HG03103 (cell line): ENCODE measurements at regions not wholly inside any gene's neighbourhood (a gene's known extent, or its start where the extent isn't known, plus 50 kb on each side); places are given as distances from the start of the nearest gene placed in this dataset.
"Not testable (repeated sequence)": the region's sequence is repeated elsewhere in the genome, so short reads cannot be mapped to it uniquely, and the experiment has no call there.

Source experiments
- ATAC-seq: cut with Tn5 transposase; IDR thresholded peaks from one replicate; pipeline ENCODE4 v1.9.1; 2021; ENCODE audit warnings: low read depth; ENCODE audit not compliant: unreplicated experiment

DNA sequence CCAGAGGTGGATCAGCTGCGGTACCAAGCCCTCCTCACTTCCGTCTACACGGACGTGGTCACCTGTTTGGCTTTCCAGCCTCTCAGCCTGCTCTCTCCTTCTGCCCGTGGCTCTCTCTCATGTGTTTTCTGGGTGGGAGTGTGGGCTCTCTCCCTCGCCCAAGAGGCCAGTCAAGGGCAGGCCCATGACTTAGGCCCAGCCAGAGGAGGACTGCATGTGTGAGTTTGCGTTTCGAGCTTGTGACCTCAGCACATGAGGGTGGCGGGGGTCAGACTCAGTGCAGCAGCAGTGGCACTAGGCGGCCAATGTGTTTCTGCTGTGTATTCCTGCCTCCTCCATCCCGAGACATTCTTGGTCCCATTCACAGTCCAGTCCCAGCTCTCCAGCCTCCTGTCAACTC is 82.5 kb upstream of the SMIM23 start:
- no peak for ATAC-seq

DNA sequence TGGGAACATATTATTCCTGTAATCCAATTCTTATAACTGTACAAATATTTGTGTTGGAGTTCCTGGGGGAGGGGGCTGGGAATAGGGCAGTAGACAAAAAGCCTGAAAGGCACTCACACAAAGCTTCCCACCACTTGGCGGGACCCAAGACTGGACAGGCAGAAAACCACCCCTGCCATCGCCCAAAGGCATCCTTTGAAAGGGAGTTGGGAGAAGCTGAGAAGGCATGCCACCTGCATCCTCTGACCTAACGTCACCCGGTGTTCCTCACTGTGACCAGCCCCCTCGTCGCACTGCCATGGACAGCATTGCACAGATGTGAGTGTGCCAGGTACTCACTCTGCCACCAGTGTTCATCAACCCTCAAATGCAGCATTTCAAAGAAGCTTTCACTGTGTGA is 80.6 kb upstream of the SMIM23 start:
- no peak for ATAC-seq

DNA sequence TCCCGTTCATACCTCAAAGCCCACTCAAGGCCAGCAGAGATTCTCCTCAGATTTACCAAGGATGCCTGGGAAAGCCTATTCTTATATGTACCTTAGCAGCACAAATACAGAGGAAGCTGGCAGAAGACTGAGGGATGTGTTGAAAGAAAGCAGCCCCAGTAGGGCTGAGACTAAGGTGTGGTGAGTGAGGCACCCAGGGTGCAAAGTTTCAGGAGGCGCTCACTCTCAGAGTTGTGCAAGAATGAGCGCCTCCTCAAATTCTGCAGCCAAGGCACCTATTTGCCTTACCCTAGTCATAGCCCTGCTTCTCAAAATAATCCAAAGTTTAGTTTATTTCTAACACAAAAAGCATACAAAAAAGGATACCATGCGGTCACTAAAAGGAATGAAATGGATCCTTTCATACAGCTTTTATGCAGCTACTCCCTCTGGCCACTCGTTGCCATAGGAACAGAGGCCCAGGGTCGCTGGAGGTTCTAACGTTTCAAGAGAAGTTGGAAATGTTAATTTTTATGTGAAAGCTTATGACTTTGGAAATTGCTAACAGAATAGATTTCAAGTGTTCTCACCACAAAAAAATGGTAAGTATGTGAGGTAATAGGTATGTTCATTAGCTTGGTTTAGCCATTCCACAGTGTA is 79.7 kb upstream of the SMIM23 start:
- ATAC-seq, result no peak

DNA sequence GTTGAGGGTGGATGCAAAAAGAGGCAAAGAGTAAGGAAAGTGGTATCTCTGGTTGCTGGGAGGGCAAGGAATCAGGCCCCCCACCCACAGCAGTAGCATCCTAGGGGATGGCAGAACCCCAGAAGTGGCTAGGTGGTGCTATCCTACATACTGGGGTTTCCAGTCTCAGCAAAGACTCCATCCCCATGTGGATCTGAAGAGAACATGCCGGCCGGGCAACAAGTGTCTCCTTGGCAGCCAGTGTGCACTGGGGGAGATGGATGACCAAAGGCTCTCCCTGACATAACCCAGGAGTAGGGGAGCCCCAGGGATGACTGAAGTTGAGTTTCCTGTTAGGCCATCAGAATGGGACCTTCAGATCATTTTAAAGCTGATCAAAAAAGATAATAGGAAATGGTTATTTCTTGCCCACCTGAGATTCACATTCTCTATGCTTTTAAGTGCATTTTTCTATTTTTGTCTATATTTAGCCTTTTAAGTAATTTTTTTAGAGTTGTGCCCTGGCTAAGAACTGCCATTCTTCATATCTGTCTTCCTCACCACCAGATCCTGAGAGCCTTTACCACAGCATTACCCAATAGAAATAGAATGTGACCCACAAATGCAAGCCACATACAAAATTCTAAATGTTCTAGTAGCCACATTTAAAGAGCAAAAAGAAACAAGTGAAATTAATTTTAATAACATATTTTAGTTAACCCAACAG is 78.7 kb upstream of the SMIM23 start:
- no peak for ATAC-seq

DNA sequence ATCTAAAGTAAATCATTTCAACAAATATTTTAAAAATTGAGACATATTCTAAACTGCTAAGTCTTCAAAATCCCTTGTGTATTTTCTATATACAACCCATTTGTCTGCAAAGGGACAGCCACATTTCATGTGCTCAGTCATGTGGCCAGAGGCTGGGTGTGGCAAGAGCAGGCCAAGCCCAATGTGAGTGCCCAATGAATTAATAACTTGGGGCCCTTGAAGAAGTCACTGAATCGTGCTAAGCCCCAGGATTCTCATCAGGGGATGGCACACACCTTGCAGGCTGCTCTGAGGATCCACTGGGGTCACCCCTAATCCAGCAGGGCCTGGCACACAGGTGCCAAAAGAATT is 78.2 kb upstream of the SMIM23 start:
- ATAC-seq, result no peak

DNA sequence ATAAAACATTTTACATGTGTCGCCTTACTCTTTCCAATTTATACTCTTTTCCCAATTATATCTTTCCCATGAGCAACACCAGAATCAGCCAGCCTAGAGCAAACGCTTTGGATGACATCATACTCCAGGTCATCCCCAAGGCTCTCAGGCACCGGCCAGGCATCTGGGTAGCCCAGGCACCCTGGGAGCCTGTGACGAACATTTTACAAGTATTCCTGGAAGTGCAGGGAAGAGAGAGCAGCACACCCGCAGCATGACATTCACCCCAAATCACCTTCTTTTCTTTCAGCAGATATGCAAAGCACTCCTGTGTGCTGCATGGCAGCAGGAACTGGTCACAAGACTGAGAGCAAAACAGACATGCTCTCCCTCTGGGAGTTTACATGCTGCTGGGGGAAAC is 75.7 kb upstream of the SMIM23 start:
- no peak for ATAC-seq

DNA sequence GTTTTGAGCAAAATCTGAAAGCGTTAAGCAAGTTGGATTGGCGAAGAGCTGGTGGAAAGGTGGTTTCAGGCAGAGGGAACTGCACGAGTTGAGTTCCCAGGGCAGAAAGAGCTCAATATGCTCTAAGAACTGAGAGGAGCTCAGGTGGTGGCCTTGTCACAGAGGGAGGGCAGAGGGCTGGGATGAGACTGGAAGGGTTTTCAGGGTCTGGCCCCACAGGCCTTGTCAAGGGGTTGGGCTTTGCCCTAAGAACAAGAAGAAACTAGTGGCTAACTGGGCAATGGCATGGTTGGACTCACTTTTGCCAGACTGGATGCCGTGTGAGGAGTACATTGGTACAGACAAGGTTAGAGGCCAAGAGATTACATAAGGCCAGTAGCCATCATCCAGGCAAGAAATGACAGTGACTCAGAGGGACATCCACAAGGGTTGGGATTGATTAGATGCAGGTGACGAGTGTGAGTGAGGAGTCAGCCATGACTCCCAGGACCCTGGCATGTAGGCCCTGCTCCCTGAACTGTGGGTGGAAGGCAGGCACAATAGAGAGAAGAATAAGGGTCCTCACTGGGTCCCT is 75.1 kb upstream of the SMIM23 start:
- ATAC-seq, result no peak

DNA sequence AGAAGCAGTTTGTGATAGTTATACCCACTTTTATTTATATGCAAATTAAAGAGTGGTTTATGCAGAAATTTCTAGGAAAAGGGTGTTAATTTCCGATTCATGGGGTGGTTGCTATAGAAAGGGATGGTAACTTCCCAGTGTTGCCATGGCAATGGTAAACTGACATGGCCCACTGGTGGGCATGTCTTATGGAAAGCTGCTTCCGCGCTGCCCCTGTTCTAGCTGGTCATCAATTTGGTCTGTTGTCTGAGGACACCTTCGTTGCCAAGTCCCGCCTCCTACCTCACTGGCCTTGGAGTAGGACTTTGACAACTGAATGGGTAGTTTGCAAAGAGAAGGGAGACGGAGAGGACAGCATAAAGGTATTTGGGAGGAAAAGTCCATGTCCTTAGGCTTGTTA is 74.0 kb upstream of the SMIM23 start:
- no peak for ATAC-seq

DNA sequence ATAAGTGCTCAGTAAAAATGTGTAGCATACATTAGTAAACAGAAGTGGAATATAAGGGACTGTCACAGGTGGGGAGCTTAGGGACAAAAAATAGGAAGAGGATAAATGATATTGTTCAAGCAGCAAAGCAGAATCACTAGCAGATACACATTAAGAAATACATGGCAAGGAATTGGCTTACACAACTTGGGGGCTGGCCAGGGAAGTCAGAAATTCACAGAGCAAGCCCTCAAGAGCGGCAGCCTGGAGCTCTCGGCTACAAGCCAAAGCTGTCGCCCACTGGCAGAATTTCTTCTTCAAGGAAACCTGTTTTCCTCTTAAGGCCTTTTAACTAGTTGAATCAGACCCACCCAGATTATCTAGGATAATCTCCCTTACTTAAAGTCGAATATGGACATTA is 73.0 kb upstream of the SMIM23 start:
- no peak for ATAC-seq

DNA sequence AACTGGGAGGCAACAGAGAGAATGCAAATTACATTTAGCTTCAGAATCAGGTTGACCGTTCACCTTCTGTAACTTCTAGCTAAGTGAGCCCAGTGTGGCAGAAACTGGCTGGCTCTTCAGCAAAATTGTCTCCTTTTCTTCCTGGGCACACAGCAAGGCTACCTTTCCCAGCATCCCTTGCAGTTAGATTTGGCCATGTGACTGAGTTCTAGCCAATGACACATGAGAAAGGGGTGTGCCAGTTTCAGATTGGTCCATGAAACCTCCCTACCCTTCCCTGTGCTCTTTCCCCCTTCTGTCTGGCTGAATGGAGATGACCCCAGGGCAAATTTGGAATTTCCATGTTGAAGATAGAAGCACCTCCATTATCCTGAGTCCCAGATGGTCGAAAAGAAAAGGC is 72.5 kb upstream of the SMIM23 start:
- no peak for ATAC-seq

DNA sequence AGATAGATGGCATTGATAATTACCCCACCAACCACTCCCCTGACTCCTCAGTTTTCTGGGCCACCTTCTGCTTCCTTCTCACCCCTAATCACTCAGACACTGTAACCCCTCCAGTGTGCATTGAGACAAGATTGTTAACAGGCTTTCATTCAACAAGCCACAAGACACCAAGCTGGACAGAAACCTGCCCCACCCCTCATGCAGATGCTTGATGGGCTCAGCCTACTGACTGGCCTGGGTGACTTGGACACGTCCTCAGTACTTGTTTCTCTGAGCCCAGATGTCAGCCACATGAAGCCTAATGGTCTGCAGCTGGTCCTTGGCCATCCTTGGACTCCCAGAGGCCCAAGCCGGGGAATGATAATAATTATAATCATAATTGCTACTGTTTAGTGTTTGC is 71.4 kb upstream of the SMIM23 start:
- ATAC-seq, result no peak

DNA sequence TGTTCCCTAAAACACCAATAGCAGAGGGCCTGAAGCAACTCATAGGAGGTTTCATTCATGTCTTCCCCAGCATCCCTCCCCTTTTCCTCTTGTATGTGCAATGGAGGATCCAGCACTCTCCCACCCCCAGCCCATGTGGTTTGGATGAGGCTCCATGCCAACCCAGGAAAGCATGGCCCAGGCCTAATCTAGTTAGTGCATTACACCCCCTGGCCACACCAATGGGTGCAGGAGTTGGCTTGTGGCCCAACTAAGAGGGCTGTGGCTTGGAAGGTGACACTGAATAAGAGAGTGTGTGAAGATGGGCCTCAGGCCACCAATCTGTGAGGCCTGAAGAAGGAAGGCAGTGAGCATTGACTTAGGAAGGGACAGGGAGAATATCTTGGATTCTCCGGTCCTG is 70.8 kb upstream of the SMIM23 start:
- ATAC-seq, result no peak

DNA sequence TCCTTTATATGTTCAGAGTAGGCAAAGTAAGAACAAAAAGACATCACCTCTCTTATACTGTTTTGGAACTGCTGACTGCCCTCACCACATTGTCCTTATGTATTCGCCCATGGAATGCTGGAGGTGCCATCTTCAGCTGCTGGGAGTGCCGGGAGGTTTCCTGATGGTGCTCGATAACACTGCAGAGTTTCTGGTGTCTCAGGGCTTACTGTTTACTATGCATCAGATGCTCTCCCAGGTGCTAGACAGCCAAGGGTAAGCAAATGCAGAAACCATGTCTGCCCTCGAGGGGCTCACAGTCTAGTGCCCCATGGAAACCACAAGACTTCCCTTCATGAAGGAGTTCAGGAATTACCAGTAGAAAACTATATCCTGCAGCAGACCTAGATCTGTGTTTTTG is 70.1 kb upstream of the SMIM23 start:
- no peak for ATAC-seq

DNA sequence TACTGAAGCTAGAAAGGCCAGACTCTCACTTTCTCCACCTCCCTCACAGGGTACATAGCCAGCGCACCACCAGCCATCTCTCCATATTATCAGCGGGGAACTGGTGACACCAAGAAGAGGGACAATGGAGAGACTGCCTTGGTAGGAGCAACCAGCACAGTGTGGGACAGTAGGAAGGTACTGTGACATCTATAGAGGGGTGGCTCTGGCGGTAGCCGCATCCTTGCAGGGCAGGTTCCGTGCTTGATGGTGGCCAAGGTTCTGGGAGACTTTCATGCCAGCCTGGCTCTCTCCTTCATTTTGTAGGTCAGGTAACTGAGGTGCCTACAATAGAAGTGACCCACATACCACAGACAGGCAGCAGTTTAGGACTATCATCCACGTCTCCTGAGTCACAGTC is 65.5 kb upstream of the SMIM23 start:
- ATAC-seq, result no peak

DNA sequence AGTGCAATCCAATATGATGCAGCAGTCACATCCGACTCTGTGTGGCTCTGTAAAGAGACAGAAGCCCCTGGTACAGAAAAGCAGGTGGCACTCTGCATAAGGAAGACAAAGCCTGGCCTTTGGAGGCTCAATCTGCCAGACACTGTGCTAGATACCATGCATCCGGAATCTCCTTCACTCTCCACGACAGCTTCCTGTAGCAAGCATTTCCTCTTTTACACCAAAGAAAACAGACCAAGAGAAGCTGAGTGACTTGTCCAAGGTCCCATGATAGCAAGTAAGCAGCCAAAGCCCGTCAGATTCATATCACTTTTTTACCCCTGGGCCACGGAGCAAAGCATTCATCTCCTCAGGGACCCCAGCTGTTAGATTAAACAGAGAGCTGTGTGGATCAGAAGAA is 64.2 kb upstream of the SMIM23 start:
- no peak for ATAC-seq

DNA sequence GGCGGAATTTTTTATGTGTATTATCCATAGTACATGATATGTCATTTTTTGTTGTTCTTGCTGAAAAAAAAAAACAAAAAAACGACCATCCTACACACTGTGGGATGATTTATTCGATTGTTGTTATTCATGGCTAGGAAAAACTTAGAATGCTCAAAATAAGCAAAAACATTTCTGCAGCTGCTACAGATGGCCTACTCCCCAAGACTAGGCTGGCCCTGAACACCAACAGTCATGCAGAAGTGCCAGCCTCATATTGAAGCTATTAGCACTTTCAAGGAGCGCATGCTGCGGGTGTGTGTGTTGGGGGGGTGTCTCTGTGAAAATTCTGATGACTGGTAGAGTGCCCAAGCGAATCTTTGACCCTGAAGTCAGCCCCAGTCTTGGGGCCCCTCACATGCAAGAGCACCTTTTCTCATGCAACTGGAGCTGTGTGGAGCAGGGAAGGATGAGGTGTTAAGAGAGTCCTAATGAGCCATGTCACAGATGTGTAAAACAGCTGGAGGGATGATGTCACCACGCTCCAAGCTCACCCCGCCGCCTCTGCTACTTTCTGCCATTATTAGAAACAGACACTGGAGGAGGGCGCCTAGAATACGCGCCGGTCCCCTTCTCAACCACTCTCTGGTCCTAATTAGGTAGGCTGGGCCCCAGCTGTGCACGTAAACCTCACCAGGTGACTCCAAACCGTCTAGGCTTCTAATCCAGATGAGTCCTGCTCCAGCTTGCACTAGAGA is 61.0 kb upstream of the SMIM23 start:
- no peak for ATAC-seq

DNA sequence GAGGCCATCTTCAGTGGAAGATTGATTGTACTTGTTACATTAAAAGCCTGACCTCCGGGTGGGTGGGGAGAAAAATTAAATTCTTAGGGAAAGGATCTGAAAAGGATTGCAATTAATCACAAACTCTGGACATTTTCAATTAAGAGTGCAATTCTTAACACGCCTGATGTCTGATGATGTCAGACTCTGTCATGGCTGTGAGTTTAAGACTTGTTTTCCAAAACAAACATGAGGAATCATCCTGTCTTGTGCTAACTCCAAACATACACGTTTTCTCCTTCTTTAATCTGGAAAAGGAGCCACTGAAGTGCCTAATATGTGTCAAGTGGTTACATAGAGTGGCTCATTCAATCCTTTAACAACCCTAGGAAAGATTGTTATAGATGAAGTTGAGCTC is 60.4 kb upstream of the SMIM23 start:
- no peak for ATAC-seq

DNA sequence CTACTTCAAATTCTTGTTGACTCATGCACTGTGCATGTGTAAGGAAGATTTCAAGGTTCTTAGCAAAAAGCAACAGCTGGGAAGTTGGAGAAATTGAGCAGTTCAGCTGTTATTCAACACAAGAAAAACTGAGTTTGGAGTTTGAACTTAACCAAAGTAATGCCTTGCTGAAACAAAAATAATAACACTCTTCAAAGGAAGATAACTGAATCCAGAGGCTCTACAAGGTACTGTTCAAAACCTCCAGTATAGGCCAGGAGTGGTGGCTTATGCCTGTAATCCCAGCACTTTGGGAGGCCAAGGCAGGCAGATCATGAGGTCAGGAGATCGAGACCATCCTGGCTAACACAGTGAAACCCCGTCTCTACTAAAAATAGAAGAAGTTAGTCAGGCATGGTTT is 58.8 kb upstream of the SMIM23 start:
- ATAC-seq, result not testable (repeated sequence)

DNA sequence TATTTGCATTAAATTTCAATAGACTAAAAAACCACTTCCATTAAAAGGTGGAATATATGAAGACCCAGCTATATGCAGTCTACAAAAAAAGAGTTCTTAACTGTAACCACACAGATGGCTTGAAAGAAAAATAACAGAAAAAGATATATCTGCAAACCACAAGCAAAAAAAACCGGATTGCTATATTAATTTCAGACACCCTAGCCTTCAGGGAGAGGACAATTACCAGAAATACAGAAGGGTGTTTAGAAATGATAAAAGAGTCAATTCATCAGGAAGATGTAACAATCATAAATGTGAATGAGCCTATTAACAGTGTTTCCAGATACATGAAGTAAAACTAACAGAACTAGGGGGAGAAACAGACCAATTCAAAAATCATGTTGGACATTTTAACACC is 56.9 kb upstream of the SMIM23 start:
- no peak for ATAC-seq
